ENCODE measurements at regions not wholly inside any gene's neighbourhood (a gene's known extent, or its start where the extent isn't known, plus 50 kb on each side); places are given as distances from the start of the nearest gene placed in this dataset.

DNA sequence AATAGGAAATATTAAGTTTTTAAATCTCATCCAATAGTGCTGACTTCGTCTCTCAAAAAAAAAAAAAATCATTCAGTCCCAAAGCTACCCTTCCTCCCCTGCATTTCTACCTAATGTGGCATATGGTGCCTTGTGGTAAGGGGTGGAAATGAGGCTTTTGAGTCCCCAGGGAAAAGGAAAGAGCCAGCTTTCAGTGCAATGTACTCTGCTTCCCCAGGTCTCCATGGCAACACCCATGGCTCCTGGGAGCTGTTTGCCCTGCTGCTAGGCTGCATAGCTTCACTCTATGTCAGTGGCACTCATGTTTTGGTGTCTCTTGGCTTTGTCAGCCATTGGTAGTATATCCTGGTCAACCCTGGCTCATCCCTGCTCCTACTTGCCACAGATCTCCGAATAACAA, 175.9 kb downstream of the SLC39A8 start:
- no peak for TF ChIP-seq CTCF (conservative IDR thresholded peaks at IDR 0.05; ENCODE audit: low read depth, low read length)
- DNase-seq (ENCODE audit: low read depth), result peak; percentile 26
- H3K4me3 ChIP-seq (ENCODE audit: low read depth, low read length), result no peak overlapping the region

- no peak for DNase-seq (ENCODE audit: low read depth)
- H3K4me3 ChIP-seq (ENCODE audit: low read depth, low read length), result no peak overlapping the region
- no peak for TF ChIP-seq CTCF (conservative IDR thresholded peaks at IDR 0.05; ENCODE audit: low read depth, low read length)
Measured at GRCh38 chr4:102168580-102168979, 176.7 kb downstream of the SLC39A8 start.

GRCh38 chr4:102165584-102165983, 179.7 kb downstream of the SLC39A8 start:
- TF ChIP-seq CTCF (conservative IDR thresholded peaks at IDR 0.05; ENCODE audit: low read depth, low read length), result no peak

DNA sequence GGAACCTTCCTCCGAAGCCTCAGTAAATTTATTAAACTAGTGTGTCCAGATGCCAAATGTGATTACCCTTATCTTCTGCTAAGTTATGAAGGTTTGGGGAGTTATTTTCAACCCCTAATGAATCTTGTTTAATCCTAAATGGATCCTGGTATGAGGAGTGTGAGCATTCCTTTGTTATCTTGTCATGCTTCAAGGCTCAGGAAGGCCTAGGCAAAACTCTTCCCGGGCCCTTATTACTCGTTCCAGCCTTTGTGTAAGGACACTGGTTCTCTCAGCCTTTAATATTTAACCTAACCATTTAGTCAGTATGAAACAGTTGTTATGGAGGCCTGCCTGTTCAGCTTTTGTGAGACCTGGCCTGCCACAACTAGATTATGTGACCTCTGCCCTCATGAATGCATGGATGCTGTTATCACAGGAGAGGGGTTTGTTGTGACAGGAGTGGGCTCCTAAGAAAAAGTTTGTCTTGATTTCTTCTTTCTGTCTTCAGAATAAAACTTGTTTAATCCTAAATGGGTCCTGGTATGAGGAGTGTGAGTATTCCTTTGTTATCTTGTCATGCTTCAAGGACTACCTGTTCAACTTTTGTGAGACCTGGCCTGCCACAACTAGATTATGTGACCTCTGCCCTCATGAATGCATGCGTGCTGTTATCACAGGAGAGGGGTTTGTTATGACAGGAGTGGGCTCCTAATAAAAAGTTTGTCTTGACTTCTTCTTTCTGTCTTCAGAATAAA, 181.7 kb downstream of the SLC39A8 start:
- DNase-seq (ENCODE audit: low read depth), result no peak
- TF ChIP-seq CTCF (conservative IDR thresholded peaks at IDR 0.05; ENCODE audit: low read depth, low read length), result no peak
- H3K4me3 ChIP-seq (ENCODE audit: low read depth, low read length), result no peak overlapping the region

More at GRCh38 chr4:102165584-102165983, 179.7 kb downstream of the SLC39A8 start:
- no peak overlapping the region for H3K4me3 ChIP-seq (ENCODE audit: low read depth, low read length)
- DNase-seq (ENCODE audit: low read depth), result no peak

DNA sequence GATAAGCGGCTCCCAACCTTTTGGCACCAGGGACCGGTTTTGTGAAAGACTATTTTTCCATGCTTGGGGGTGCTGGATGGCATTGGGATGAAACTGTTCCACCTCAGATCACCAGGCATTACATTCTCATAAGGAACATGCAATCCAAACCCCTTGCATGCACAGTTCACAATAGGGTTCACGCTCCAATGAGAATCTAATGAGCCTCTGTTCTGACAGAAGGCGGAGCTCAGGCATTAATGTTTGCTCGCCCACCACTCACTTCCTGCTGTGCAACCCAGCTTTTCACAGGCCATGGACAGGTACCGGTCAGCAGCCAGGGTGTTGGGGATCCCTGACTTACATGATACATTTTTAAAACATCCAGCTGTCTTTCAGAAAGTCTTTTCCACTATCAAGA, 187.3 kb downstream of the SLC39A8 start:
- no peak overlapping the region for H3K4me3 ChIP-seq (ENCODE audit: low read depth, low read length)
- no peak for TF ChIP-seq CTCF (conservative IDR thresholded peaks at IDR 0.05; ENCODE audit: low read depth, low read length)
- DNase-seq (ENCODE audit: low read depth), result no peak

GRCh38 chr4:102153391-102153790, 191.9 kb downstream of the SLC39A8 start:
- H3K4me3 ChIP-seq (ENCODE audit: low read depth, low read length), result no peak overlapping the region
- TF ChIP-seq CTCF (conservative IDR thresholded peaks at IDR 0.05; ENCODE audit: low read depth, low read length), result no peak
- no peak for DNase-seq (ENCODE audit: low read depth)

DNA sequence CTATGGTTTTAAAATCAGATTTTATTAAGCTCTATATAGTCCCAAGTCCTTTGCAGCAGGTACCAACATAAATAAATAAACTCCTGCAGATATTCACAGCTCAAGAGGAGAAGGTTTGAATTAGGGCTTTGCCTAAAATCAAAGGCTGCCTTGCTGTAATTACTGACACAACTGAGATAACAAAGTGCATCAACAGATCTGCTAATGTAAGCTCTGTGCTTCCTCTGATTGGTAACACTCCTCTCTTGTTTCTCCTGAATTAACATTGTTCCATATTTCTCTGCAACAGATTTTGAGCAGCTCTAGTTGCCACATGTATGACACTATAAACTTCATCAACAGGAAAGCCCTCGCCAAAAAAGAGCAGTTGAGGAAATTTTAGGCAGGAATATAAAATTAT, 193.6 kb downstream of the SLC39A8 start:
- no peak for DNase-seq (ENCODE audit: low read depth)
- no peak overlapping the region for H3K4me3 ChIP-seq (ENCODE audit: low read depth, low read length)
- TF ChIP-seq CTCF (conservative IDR thresholded peaks at IDR 0.05; ENCODE audit: low read depth, low read length), result no peak
